Ammon's horn (tissue), 1 donor: ENCODE measurements at regions not wholly inside any gene's neighbourhood (a gene's known extent, or its start where the extent isn't known, plus 50 kb on each side); places are given as distances from the start of the nearest gene placed in this dataset.
"Not testable (repeated sequence)": the region's sequence is repeated elsewhere in the genome, so short reads cannot be mapped to it uniquely, and the experiment has no call there.

Experiments
- DNase-seq: peaks from one replicate; pipeline ENCODE4 v3.0.0-alpha.2; 2016; ENCODE audit warnings: low spot score

- no peak for DNase-seq
Observed at GRCh38 chrX:16067886-16068515, 55.4 kb upstream of the GRPR start.

DNA sequence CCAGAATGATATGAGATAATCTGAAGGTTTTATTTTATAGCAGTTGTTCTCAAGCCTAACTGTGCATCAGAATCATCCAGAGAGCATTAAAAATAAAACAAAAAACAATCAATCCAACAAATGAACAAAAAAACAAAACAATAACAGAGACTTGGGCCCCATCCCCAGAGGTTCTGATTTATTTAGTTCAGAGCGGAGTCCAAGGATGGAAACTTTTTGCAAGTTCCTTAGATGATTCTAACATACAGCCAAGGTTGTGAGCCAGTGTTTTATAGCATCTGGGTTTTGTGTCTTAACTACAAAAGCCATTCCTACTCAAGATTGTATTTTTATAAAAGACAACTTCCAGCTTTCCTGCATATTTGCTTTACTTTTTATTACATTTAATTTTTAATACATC is 59.4 kb upstream of the GRPR start:
- no peak for DNase-seq

- DNase-seq = no peak
Observed at GRCh38 chrX:16063141-16063540, 60.2 kb upstream of the GRPR start.

DNA sequence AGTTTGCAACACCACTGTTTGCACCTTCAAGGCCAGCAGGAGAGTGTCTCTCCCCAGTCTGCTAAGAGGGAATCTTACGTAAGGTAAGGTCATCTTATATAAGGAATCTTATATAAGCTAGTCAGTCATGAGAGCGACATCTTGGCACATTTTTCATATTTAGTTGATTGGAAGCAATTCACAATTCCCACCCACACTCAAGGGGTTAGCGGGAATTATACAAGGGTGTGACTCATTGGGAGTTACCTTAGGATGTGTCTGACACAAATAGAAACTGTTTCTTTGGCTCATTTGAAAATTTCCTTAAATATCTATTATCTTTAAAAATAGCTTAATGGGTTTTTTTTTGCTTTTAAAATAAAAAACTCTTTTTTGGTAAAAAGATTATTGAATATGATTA is 62.1 kb upstream of the GRPR start:
- no peak for DNase-seq

DNA sequence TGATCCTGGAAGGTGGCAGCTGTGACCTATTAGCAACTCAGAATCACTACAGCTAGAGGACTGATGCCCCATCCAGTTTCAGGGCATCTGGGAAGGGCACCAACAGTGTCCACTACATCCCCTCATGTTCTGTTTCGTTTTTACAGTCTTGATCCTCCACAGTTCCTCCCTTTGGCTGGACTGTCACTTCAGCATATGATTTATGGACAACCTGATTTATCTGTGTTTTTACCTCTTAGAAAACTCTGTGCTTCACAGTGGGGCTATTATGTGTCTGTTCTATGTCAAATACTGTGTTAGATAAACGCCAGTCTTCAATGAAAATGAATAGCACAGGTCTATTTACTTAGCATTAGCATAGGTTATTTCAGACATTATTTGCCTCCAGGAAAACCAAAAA is 63.1 kb upstream of the GRPR start:
- no peak for DNase-seq

DNA sequence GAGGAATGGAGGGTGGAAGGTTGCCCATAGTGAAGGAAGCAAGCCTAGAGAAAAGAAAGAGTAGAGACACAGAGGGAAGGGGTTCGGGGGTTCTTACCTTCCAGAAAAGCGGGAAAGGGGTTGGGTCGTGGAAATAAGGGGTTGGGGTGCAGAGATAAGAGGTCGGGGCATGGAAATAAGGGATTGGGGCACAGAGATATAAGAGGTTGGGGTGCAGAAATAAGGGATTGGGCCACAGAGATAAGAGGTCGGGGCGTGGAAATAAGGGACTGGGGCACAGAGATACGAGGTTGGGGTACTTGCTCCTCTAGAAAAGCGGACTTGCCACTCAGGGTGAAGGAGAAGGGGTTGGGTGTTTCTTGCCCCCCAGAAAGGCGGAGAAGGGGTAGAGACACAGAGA is 74.2 kb upstream of the GRPR start:
- DNase-seq = not testable (repeated sequence)

- DNase-seq = no peak
Observed at GRCh38 chrX:16042980-16043379, 80.4 kb upstream of the GRPR start.

GRCh38 chrX:16039834-16040233 is 83.5 kb upstream of the GRPR start:
- DNase-seq = no peak

GRCh38 chrX:16039363-16039762 is 84.0 kb upstream of the GRPR start:
- DNase-seq = no peak

DNA sequence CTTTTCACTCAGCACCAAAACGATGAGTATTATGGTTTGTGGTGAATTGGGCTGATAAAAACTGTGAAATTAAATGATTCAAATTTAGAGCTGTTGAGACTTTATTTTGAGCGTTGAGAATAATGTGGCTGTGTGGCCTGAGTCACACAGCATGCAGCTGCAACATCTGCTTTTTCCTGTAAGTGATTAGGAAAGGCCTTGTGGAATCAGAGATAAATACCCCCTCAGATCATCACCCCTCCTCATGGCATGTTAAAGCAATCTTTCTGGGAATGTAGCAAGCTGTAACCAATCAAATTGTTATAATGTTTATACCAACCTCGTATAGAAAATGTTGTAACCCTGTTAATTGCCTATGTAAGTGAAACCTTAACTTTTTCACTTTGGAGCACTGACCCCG is 90.0 kb upstream of the GRPR start:
- DNase-seq = no peak

DNA sequence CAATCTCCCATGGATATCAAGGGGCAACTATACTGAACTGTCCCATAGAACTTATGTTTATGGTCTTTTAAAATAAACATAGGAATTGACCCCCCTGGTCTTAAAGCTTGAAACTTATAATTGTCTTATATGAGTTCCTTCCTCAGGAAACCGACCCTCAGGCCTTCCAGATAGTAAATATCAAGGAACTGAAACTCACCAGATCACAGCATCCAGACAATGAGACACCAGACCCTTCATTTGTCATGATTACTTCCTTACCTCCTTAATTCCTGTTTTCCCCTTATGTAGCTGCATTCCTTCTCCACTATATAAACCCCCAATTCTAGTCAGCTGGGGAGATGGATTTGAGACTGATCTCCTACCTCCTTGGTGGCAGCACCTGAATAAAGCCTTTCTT is 94.8 kb upstream of the GRPR start:
- DNase-seq = no peak

GRCh38 chrX:16023790-16024734 is 99.3 kb upstream of the GRPR start:
- DNase-seq = no peak

GRCh38 chrX:16022580-16023200 is 100.7 kb upstream of the GRPR start:
- no peak for DNase-seq

DNA sequence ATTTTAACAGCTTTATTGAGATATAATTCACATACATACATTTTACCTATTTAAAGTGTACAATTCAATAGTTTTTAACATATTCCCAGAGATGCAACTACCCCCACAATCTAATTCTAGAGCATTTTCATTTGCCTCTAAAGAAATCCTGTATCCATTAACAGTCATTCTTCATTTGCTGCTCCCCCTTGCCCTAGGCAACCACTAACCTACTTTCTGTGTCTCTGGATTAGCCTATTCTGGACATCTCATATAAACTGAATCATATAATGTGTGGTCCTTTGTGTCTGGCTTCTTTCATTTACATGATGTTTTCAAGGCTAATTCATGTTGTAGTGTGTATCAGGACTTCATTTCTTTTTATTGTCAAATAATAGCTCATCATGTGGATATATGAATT is 105.1 kb upstream of the GRPR start:
- no peak for DNase-seq

DNA sequence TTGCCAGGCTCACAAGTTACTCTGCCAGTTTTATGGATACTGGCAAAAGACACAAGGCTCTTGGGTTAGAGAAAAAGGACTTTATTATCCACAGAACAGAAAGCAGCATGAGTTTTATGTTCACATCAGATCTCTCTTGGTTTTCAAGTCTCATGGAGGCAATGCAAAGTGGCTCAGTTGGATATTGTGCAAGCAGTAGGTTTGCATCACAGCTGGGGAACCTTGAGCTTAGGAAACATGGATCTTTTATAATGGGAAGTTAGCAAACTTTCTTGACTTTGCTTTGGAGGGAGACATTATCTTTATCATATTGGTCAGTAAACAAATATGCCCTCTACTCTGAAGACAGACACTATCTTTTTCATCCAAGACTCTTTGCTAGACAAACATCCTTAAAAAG is 109.2 kb upstream of the GRPR start:
- DNase-seq = no peak

- DNase-seq = no peak
Observed at GRCh38 chrX:16012250-16012649, 111.1 kb upstream of the GRPR start.

DNA sequence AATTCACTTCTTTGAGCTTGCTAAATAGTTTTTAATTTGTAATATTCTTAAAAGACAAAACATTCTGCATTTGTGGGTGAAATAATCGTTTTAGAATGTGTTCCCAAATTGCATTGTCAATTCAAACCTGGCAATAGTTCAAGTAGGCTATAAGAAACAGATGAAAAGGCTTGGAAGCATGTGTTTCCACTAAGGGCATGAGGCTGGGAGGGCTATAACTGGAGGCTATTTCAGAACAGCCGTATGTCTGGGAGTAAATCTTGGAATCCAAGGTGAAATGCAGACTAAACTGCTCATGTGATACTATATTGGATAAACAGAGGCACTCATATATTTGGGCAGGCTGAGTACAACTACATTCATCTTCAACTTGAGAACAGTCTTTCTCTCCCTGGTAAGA is 117.4 kb upstream of the GRPR start:
- no peak for DNase-seq

- DNase-seq = no peak
Observed at GRCh38 chrX:16002185-16002584, 121.2 kb upstream of the GRPR start.

DNA sequence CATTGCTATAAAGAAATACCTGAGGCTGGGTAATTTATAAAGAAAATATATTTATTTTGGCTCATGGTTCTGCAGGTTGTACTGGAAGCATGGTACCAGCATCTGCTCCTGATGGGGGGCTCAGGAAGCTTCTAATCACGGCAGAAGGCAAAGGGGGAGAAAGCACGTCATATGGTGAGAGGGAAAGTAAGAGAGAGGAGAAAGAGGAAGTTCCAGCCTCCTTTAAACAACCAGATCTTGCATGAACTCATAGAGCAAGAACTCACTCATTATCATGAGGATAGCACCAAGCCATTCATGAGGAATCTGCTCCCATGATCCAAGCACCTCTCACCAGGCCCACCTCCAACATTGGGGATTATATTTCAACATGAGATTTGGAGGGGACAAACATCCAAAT is 125.0 kb upstream of the GRPR start:
- DNase-seq = no peak

- no peak for DNase-seq
Observed at GRCh38 chrX:15989716-15990115, 133.6 kb upstream of the GRPR start.

- DNase-seq = no peak
Observed at GRCh38 chrX:15988661-15989603, 134.3 kb upstream of the AP1S2 start.

DNA sequence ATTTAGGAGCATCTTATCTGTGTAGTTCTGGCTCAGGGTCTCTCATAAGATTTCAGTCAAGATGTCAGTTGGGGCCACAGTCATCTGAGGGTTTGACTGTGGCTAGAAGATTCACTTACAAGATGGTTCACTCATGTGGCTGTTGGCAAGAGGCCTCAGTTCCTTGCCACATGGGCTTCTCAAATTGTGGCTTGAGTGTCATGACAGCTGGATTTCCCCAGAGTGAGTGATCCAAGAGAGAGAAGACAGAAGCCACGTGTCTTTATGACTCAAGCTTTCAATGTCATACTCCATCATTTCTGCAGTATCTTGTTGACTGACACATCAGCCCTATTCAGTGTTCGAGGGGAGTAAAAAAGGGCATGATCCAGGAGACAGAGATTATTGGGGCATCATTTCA is 131.3 kb upstream of the AP1S2 start:
- no peak for DNase-seq
